HepG2 (cell line): ENCODE measurements at regions not wholly inside any gene's neighbourhood (a gene's known extent, or its start where the extent isn't known, plus 50 kb on each side); places are given as distances from the start of the nearest gene placed in this dataset.

Experiments
- ATAC-seq: fragments of 200-7000 bp; cut with Tn5 transposase; 3 replicates; pipeline ENCODE4 v1.9.1; 2020; ENCODE audit warnings: mild to moderate bottlenecking, moderate library complexity
- BruUV-seq: library from RNA; stranded (reverse); fragments of 400-500 nt; replicated peaks from 2 replicates; lab custom pipeline; 2021; lab: Mats Ljungman, UMichigan
- CTCF ChIA-PET: fragments of 300-600 bp; formaldehyde crosslinking; extraction: SDS; loops from one replicate; lab custom pipeline; 2021; ENCODE audit warnings: low total read pairs, inconsistent platforms, low intra/inter-chr PET ratio; lab: Yijun Ruan, JAX
- POLR2A ChIA-PET: fragments of 350-600 bp; sonication (Branson Sonifier 250); formaldehyde crosslinking; loops from one replicate; lab custom pipeline; 2020; ENCODE audit warnings: antibody characterized with exemption, inconsistent platforms; lab: Yijun Ruan, JAX
- DNase-seq: peaks from one replicate; pipeline ENCODE4 v3.0.0-alpha.2; 2015; ENCODE audit warnings: low spot score
- FAIRE-seq: peaks from 3 replicates; lab custom pipeline; 2011; peaks lifted over from hg19 to GRCh38; lab: Jason Lieb, UNC
- H2AFZ ChIP-seq: one replicate; pipeline ENCODE4 v1.6.1; 2011; ENCODE audit warnings: low read length, inconsistent platforms
- H3K27ac ChIP-seq: fragments of 300-600 bp; 3 replicates; pipeline ENCODE4 v1.8.0; 2011; ENCODE audit warnings: mixed run types, mild to moderate bottlenecking, mixed read lengths, low read length, inconsistent platforms; ENCODE audit not compliant: insufficient read depth; ENCODE audit errors: extremely low read length
- H3K27me3 ChIP-seq, 2 experiments: fragments of 200-600 bp in 1 of 2; 2 replicates in 1 of 2; 3 replicates in 1 of 2; pipeline versions ENCODE4 v1.6.0 to v1.8.0; 2011; ENCODE audit warnings: low read length in 2 of 2, mild to moderate bottlenecking in 2 of 2, moderate library complexity in 2 of 2, inconsistent platforms in 1 of 2; ENCODE audit not compliant: insufficient read depth in 2 of 2, control insufficient read depth in 1 of 2
- H3K36me3 ChIP-seq, 2 experiments: fragments of 200-600 bp in 1 of 2; replicated peaks in 1 of 2; 2 replicates in 1 of 2; 3 replicates in 1 of 2; pipeline versions ENCODE4 v1.5.1 to v1.8.0; 2011; ENCODE audit warnings: low read length in 2 of 2, inconsistent platforms in 1 of 2; ENCODE audit not compliant: insufficient read depth in 2 of 2, control insufficient read depth in 1 of 2
- H3K4me1 ChIP-seq: 2 replicates; pipeline ENCODE4 v1.5.1; 2012; ENCODE audit warnings: low read length, inconsistent platforms; ENCODE audit not compliant: insufficient read depth
- H3K4me2 ChIP-seq: 2 replicates; pipeline ENCODE4 v1.6.0; 2011; ENCODE audit warnings: low read depth, low read length, inconsistent platforms
- H3K4me3 ChIP-seq, 3 experiments: fragments of 200-600 bp in 1 of 3; sonication (generic), shearing (Covaris generic) in 1 of 3; replicated peaks in 1 of 3; 2 replicates each; pipeline ENCODE4 v1.5.1; 2011 to 2016; ENCODE audit warnings: low read length in 3 of 3, inconsistent platforms in 2 of 3, low read depth in 2 of 3, mild to moderate bottlenecking in 2 of 3, control low read depth in 1 of 3, mixed read lengths in 1 of 3; ENCODE audit not compliant: insufficient read depth in 1 of 3
- H3K79me2 ChIP-seq: one replicate; pipeline ENCODE4 v1.6.1; 2011; ENCODE audit warnings: low read length, inconsistent platforms; ENCODE audit not compliant: insufficient read depth
- H3K9ac ChIP-seq: 2 replicates; pipeline ENCODE4 v1.6.0; 2011; ENCODE audit warnings: mild to moderate bottlenecking, low read depth, low read length, inconsistent platforms; ENCODE audit not compliant: insufficient read depth
- H3K9me3 ChIP-seq: 2 replicates; pipeline ENCODE4 v1.5.1; 2012; ENCODE audit warnings: mild to moderate bottlenecking, low read length
- H4K20me1 ChIP-seq: 2 replicates; pipeline ENCODE4 v1.6.0; 2011; ENCODE audit warnings: inconsistent platforms, mild to moderate bottlenecking, low read length, moderate library complexity; ENCODE audit not compliant: insufficient read depth
- AHR ChIP-seq: IDR thresholded peaks from 2 replicates; pipeline ENCODE4 v1.6.1; 2018; ENCODE audit warnings: missing genetic modification reagents, missing compliant biosample characterization
- MAF1 ChIP-seq: sonication (generic); formaldehyde crosslinking; IDR thresholded peaks from 2 replicates; pipeline ENCODE4 v1.5.0; 2020; ENCODE audit warnings: missing genetic modification reagents, borderline replicate concordance
- MTA3 ChIP-seq: sonication (generic); formaldehyde crosslinking; IDR thresholded peaks from 2 replicates; pipeline ENCODE4 v1.4.0; 2020; ENCODE audit warnings: missing genetic modification reagents
- NFIC ChIP-seq: IDR thresholded peaks from 2 replicates; pipeline ENCODE4 v1.6.1; 2012; ENCODE audit warnings: mild to moderate bottlenecking, low read length, inconsistent platforms
- NR2F2 ChIP-seq: IDR thresholded peaks from 2 replicates; pipeline ENCODE4 v1.6.1; 2012; ENCODE audit warnings: low read depth, inconsistent platforms, borderline replicate concordance
- ZNF225 ChIP-seq: sonication (generic); formaldehyde crosslinking; IDR thresholded peaks from 2 replicates; pipeline ENCODE4 v1.4.0; 2020; ENCODE audit warnings: mild to moderate bottlenecking, missing genetic modification reagents
- WGBS: methylation state at CpG from one replicate; pipeline ENCODE4 v1.1.6; 2017; ENCODE audit warnings: low lambda C conversion rate; 5-methylcytosine and 5-hydroxymethylcytosine counted together
- in situ Hi-C: cut with HindIII; loops from 2 replicates; pipeline ENCODE4 v1.10.0; 2017; ENCODE audit warnings: low pct_unique_long_range_greater_than_20kb; ENCODE audit not compliant: extremely low pct_ligation_motif_present
- intact Hi-C: fragments of 100-400 bp; cut with micrococcal nuclease; formaldehyde crosslinking; loops from one replicate; pipeline ENCODE4 v1.10.0; 2022; ENCODE audit not compliant: unreplicated experiment
- TF ChIP-seq, protein P1 (sequence below): sonication (generic); formaldehyde crosslinking; IDR thresholded peaks from 2 replicates; pipeline ENCODE4 v1.5.0; 2020; ENCODE audit warnings: mild to moderate bottlenecking, missing genetic modification reagents, borderline replicate concordance
- TF ChIP-seq, protein P2 (sequence below): sonication (generic); formaldehyde crosslinking; IDR thresholded peaks from 2 replicates; pipeline ENCODE4 v1.5.0; 2020; ENCODE audit warnings: missing genetic modification reagents, mild to moderate bottlenecking, borderline replicate concordance
- TF ChIP-seq, protein P3 (sequence below): sonication (generic); formaldehyde crosslinking; IDR thresholded peaks from 2 replicates; pipeline ENCODE4 v1.4.0; 2020; ENCODE audit warnings: mild to moderate bottlenecking, missing genetic modification reagents, borderline replicate concordance
- TF ChIP-seq, protein P4 (sequence below): sonication (generic); formaldehyde crosslinking; IDR thresholded peaks from 2 replicates; pipeline ENCODE4 v1.5.1; 2020; ENCODE audit warnings: mild to moderate bottlenecking, missing genetic modification reagents
- TF ChIP-seq, protein P5 (sequence below): sonication (generic); formaldehyde crosslinking; IDR thresholded peaks from 2 replicates; pipeline ENCODE4 v1.5.0; 2020; ENCODE audit warnings: mild to moderate bottlenecking, missing genetic modification reagents

DNA sequence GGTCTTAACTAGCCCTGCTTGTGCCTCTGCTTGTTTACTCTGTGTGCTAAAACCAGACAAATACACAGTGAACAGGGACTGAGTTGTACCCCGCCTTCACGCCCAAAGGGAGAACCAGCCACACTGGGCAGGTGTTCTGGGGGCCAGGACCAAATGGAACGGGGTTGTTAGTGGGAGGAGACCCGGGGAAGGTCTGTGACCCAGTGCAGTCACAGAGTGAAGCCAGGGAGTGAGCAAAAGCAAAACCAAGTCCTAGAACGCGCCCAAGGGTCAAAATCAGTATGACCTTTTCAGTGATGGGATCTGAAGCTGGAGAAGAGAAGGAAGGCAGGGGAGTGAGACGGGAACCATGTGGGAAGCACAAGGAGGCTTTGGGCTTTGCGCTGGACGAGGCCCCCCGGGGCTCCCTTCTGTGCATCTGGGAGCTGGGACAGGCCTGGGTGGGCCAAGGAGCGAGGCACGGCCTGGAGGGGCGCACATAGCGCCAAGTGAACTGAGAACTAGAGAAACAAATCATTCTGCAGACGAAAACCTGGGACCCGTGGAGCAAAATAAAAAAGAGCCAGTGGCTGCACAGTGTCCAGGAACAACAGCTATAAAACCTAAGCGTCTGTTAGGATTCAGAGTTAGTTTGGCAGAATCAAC lies 78.3 kb upstream of the ALDH1A3 start:
- POLR2A ChIA-PET: no interaction called here
- Histone ChIP-seq H3K4me3 (no peak overlapping the region), H3K9me3 (no peaks in the 10 kb centered on the region), H3K4me1 (no peaks in the 10 kb centered on the region), H4K20me1 (no peaks in the 10 kb centered on the region), H3K9ac (no peak overlapping the region), H3K36me3 (no peaks in the 10 kb centered on the region), H3K27ac (no peak overlapping the region), H3K79me2 (no peaks in the 10 kb centered on the region), H2AFZ (no peak overlapping the region), H3K27me3 (peaks cover 0 to 22% of the 10 kb centered on the region in 2 experiments; a peak in 4 of 5 replicates), H3K4me2 (no peak overlapping the region)
- in situ Hi-C loops: no loop called here
- BruUV-seq: no TSS peak
- 40% methylated on average over 17 of the region's 17 CpGs for whole genome bisulfite sequencing
- CTCF ChIA-PET: no interaction called here
- intact Hi-C loops: no loop called here
- no peak for DNase-seq
- no peak for ATAC-seq
- no peak for FAIRE-seq
- TF ChIP-seq, protein P1, sequence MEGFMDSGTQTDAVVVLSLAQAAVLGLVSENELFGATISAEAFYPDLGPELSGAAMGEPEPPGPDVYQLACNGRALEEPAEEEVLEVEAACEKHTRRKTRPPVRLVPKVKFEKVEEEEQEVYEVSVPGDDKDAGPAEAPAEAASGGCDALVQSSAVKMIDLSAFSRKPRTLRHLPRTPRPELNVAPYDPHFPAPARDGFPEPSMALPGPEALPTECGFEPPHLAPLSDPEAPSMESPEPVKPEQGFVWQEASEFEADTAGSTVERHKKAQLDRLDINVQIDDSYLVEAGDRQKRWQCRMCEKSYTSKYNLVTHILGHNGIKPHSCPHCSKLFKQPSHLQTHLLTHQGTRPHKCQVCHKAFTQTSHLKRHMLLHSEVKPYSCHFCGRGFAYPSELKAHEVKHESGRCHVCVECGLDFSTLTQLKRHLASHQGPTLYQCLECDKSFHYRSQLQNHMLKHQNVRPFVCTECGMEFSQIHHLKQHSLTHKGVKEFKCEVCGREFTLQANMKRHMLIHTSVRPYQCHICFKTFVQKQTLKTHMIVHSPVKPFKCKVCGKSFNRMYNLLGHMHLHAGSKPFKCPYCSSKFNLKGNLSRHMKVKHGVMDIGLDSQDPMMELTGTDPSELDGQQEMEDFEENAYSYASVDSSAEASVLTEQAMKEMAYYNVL (CRISPR knock-in tag): no peak
- TF ChIP-seq NR2F2 (no peak), NFIC (no peak), MTA3 (CRISPR knock-in tag) (no peak), MAF1 (CRISPR knock-in tag) (no peak), ZNF225 (CRISPR knock-in tag) (no peak), AHR (CRISPR knock-in tag) (no peak)
- TF ChIP-seq, protein P2, sequence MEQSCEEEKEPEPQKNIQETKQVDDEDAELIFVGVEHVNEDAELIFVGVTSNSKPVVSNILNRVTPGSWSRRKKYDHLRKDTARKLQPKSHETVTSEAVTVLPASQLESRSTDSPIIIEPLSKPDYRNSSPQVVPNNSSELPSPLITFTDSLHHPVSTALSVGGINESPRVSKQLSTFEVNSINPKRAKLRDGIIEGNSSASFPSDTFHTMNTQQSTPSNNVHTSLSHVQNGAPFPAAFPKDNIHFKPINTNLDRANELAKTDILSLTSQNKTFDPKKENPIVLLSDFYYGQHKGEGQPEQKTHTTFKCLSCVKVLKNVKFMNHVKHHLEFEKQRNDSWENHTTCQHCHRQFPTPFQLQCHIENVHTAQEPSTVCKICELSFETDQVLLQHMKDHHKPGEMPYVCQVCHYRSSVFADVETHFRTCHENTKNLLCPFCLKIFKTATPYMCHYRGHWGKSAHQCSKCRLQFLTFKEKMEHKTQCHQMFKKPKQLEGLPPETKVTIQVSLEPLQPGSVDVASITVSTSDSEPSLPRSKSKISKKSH (CRISPR knock-in tag): no peak
- TF ChIP-seq, protein P3, sequence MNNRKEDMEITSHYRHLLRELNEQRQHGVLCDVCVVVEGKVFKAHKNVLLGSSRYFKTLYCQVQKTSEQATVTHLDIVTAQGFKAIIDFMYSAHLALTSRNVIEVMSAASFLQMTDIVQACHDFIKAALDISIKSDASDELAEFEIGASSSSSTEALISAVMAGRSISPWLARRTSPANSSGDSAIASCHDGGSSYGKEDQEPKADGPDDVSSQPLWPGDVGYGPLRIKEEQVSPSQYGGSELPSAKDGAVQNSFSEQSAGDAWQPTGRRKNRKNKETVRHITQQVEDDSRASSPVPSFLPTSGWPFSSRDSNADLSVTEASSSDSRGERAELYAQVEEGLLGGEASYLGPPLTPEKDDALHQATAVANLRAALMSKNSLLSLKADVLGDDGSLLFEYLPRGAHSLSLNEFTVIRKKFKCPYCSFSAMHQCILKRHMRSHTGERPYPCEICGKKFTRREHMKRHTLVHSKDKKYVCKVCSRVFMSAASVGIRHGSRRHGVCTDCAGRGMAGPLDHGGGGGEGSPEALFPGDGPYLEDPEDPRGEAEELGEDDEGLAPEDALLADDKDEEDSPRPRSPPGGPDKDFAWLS (CRISPR knock-in tag): no peak
- TF ChIP-seq, protein P4, sequence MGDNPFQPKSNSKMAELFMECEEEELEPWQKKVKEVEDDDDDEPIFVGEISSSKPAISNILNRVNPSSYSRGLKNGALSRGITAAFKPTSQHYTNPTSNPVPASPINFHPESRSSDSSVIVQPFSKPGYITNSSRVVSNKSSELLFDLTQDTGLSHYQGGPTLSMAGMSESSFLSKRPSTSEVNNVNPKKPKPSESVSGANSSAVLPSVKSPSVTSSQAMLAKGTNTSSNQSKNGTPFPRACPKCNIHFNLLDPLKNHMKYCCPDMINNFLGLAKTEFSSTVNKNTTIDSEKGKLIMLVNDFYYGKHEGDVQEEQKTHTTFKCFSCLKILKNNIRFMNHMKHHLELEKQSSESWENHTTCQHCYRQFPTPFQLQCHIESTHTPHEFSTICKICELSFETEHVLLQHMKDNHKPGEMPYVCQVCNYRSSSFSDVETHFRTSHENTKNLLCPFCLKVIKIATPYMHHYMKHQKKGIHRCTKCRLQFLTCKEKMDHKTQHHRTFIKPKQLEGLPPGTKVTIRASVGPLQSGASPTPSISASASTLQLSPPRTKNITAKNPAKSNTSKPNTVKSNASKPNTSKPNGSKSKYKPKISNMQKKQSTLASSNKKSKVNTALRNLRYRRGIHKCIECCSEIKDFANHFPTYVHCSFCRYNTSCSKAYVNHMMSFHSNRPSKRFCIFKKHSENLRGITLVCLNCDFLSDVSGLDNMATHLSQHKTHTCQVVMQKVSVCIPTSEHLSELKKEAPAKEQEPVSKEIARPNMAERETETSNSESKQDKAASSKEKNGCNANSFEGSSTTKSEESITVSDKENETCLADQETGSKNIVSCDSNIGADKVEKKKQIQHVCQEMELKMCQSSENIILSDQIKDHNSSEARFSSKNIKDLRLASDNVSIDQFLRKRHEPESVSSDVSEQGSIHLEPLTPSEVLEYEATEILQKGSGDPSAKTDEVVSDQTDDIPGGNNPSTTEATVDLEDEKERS: no peak
- TF ChIP-seq, protein P5, sequence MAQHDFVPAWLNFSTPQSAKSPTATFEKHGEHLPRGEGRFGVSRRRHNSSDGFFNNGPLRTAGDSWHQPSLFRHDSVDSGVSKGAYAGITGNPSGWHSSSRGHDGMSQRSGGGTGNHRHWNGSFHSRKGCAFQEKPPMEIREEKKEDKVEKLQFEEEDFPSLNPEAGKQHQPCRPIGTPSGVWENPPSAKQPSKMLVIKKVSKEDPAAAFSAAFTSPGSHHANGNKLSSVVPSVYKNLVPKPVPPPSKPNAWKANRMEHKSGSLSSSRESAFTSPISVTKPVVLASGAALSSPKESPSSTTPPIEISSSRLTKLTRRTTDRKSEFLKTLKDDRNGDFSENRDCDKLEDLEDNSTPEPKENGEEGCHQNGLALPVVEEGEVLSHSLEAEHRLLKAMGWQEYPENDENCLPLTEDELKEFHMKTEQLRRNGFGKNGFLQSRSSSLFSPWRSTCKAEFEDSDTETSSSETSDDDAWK: no peak
